GM10266 (cell line): ENCODE measurements at regions not wholly inside any gene's neighbourhood (a gene's known extent, or its start where the extent isn't known, plus 50 kb on each side); places are given as distances from the start of the nearest gene placed in this dataset.

ENCODE experiments used
- DNase-seq: peaks from one replicate; pipeline ENCODE4 v3.0.0; 2012; ENCODE audit errors: extremely low spot score
- TF ChIP-seq, protein P1 (sequence below): IDR thresholded peaks from 2 replicates; pipeline ENCODE4 v1.5.1; 2012; ENCODE audit warnings: mild to moderate bottlenecking, low read depth; ENCODE audit not compliant: control insufficient read depth, insufficient read depth; ENCODE audit errors: missing control alignments

DNA sequence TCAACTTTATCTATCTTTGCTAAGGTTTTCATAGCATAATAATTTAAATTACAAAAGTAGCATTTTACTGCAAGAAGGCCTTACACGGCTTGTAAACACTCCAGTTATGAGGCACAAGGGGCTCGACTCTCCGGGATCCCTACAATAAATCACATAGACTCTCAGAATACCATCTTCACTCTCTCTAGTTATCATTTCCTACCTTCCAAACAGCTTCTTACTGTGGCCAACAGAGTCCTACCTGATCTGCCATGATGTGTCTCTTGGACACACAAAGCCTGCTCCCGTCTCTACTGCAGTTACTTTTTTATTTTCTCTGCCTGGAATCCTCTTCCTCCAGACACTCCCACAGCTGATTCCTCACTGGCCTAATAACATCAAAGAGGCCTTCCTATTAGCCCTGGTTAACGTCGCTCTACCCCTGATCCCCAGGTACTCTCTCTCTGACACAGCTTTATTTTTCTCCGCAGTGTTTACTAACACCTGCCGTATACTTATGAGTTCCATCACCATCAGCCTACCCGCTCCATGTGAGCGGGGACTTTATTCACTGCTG lies 559.6 kb upstream of the DIPK2B start:
- no peak for DNase-seq
- TF ChIP-seq, protein P1, sequence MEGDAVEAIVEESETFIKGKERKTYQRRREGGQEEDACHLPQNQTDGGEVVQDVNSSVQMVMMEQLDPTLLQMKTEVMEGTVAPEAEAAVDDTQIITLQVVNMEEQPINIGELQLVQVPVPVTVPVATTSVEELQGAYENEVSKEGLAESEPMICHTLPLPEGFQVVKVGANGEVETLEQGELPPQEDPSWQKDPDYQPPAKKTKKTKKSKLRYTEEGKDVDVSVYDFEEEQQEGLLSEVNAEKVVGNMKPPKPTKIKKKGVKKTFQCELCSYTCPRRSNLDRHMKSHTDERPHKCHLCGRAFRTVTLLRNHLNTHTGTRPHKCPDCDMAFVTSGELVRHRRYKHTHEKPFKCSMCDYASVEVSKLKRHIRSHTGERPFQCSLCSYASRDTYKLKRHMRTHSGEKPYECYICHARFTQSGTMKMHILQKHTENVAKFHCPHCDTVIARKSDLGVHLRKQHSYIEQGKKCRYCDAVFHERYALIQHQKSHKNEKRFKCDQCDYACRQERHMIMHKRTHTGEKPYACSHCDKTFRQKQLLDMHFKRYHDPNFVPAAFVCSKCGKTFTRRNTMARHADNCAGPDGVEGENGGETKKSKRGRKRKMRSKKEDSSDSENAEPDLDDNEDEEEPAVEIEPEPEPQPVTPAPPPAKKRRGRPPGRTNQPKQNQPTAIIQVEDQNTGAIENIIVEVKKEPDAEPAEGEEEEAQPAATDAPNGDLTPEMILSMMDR, result no peak

DNA sequence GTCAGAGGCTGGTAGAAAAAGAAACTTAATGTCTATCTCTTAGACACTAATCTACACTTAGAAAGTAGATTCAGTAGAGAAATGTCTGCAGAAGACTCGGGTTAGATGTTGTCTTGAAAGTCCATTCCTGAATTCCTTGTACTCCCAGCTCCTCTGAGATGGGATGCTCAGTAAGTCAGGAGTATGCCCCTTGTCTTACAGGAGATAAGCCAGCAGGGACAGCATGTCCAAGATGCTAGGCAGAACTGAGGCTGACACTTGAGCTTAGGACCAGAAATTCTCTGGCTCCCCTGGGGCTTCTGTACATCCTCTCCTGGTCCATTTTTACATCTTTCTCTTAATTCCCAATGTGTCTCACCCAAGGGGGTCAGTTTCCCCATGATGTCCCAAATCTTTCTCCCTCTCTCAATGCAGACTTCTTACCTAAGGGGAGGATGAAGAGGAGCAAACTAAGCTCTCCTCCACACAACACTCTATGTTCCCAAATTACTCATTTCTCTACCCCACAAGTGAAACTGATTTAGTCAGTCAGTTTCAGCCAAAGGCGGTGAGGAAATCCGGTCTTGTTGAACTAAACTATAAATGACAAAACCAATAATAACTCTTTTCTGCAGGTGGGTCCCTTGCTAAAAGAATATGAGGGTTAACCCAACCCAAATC lies 558.2 kb upstream of the DIPK2B start:
- DNase-seq, result no peak
- TF ChIP-seq, protein P1, result no peak

DNA sequence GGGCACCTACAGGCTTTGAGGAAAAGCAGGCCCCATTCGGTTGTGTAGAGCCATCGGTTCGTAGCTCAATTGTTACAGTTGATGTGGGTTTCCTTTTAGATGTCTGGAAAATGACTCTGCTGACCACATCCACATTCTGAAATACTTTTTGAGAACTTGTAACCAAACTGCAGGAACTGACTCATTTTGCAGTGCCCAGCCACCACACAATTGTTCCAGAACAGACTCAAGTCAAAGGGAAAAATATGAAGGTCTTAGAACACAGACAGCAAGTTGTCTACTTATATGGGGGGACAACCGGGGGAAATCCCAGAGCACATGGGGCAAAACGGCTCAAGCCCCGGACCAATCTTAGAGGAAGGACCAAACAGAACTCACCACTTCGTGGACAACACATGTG lies 557.6 kb upstream of the DIPK2B start:
- no peak for DNase-seq
- TF ChIP-seq, protein P1, result no peak

DNA sequence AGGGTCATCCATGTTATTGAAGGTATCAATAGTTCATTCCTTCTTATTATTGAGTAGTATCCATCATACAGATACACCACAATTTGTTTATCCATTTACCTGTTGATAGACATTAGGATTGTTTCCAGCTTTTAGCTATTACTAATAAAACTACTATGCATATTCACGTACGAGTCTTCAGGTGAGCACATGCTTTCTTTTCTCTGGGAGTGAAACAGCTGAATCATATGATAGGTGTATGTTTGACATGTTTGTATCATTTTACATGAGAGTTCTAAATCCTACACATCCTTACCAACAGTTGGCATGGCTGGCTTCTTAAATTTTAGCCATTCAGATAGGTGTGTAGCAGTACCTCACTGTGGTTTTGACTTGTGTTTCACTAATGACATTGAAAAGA lies 556.6 kb upstream of the DIPK2B start:
- DNase-seq, result no peak
- TF ChIP-seq, protein P1, result no peak

DNA sequence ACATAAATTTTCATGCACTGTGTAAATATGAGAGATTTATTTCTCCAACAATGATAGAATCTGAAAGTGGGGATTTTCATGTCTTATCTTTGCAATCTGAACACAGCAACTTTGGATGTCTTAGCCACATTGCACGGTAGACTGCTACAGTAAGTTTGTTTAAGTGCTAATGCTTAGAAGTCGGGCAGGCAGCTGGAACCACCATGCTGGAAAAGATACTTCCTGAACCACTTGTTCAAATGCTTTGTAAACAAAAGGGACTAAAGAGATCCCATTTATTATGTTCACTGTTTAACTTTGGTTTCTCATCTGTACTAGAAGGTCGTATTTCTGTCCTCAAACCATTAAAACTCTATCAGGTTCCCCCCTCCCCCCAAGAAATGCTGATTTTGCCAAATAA lies 555.9 kb upstream of the DIPK2B start:
- TF ChIP-seq, protein P1, result no peak
- DNase-seq, result no peak

DNA sequence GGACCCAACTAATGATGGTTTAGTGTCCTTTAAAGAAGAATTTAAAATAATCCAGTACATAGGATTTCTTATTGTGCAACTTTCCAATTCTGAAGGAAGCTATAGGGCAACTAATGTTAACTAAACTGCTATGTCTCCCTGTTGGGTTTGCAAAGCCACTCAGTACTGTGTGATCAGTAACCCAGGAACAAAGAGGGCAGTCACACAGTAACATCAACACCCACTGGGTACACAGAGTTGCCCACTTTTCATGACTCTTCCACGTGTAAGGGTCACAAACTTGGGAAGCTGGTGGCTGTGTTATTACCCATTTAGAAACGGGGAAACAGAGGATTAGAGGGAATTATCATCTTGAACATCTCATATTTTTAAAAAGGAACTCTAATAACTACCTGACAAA lies 555.0 kb upstream of the DIPK2B start:
- DNase-seq, result no peak
- TF ChIP-seq, protein P1, result no peak

DNA sequence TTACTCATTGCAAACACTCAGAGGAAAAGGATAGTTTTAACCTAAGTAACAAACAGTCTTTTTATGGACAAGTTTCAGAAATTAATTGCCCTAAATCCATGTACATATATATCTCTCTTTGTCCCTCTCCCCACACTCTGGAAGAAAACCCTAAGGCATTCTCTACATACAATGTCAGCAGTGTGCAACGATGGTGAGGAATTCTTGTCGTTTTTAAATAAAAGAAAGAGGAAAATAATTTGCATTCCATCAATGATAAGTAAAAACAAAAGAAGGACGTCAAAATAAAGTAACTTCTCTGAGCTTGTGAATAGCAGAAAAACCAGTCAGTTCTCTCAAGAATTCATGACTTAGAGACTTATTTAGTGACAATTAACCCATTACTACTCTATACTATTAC lies 550.5 kb upstream of the DIPK2B start:
- no peak for DNase-seq
- TF ChIP-seq, protein P1, result no peak
